Panc1 (cell line): ENCODE measurements at regions not wholly inside any gene's neighbourhood (a gene's known extent, or its start where the extent isn't known, plus 50 kb on each side); places are given as distances from the start of the nearest gene placed in this dataset.

Experiments
- ATAC-seq: fragments of 200-7000 bp; cut with Tn5 transposase; 2 replicates; pipeline ENCODE4 v1.9.1; 2020; ENCODE audit warnings: mild to moderate bottlenecking, moderate library complexity
- BruUV-seq: library from RNA; stranded (reverse); fragments of 400-500 nt; replicated peaks from 2 replicates; lab custom pipeline; 2021; lab: Mats Ljungman, UMichigan
- CTCF ChIA-PET: fragments of 300-600 bp; sonication (Branson Sonifier 250); formaldehyde crosslinking; loops from one replicate; lab custom pipeline; 2022; ENCODE audit warnings: antibody characterized with exemption; lab: Charles Lee
- POLR2A ChIA-PET: fragments of 300-600 bp; sonication (Branson Sonifier 250); formaldehyde crosslinking; loops from one replicate; lab custom pipeline; 2022; ENCODE audit warnings: antibody characterized with exemption; lab: Charles Lee
- DNase-seq: peaks from one replicate; pipeline ENCODE4 v3.0.0-alpha.2; 2010; ENCODE audit warnings: low read depth, low spot score
- H3K27ac ChIP-seq: 2 replicates; pipeline ENCODE4 v1.5.1; 2011; ENCODE audit warnings: mild to moderate bottlenecking, low read length, inconsistent platforms
- H3K27me3 ChIP-seq: fragments of 200-500 bp; sonication (Bioruptor generic); 2 replicates; pipeline ENCODE4 v1.6.0; 2014; ENCODE audit warnings: low read length, inconsistent platforms; ENCODE audit not compliant: control insufficient read depth, insufficient read depth
- H3K36me3 ChIP-seq: fragments of 200-500 bp; sonication (Bioruptor generic); 2 replicates; pipeline ENCODE4 v1.5.1; 2014; ENCODE audit warnings: inconsistent platforms, mild to moderate bottlenecking, low read length, moderate library complexity; ENCODE audit not compliant: control insufficient read depth, insufficient read depth
- H3K4me1 ChIP-seq: 2 replicates; pipeline ENCODE4 v1.5.1; 2011; ENCODE audit warnings: inconsistent platforms, mild to moderate bottlenecking, low read length, moderate library complexity; ENCODE audit not compliant: control insufficient read depth, insufficient read depth
- H3K4me3 ChIP-seq, 2 experiments: 2 replicates each; pipeline ENCODE4 v1.5.1; 2011 to 2012; ENCODE audit warnings: low read depth in 2 of 2, low read length in 2 of 2, mild to moderate bottlenecking in 2 of 2, inconsistent platforms in 1 of 2, moderate library complexity in 1 of 2
- H3K9me3 ChIP-seq: fragments of 200-500 bp; sonication (Bioruptor generic); 2 replicates; pipeline ENCODE4 v1.5.1; 2014; ENCODE audit warnings: low read depth, mild to moderate bottlenecking, inconsistent platforms, low read length, moderate library complexity; ENCODE audit not compliant: control insufficient read depth, insufficient read depth
- POLR2AphosphoS5 ChIP-seq: IDR thresholded peaks from 2 replicates; pipeline ENCODE4 v1.6.1; 2012; ENCODE audit warnings: mild to moderate bottlenecking, low read depth, low read length, moderate library complexity
- SIN3A ChIP-seq: IDR thresholded peaks from 2 replicates; pipeline ENCODE4 v1.6.1; 2012; ENCODE audit warnings: low read depth, mild to moderate bottlenecking, low read length, moderate library complexity, borderline replicate concordance; ENCODE audit not compliant: insufficient read depth
- TCF7L2 ChIP-seq: IDR thresholded peaks from 2 replicates; pipeline ENCODE4 v1.6.1; 2011; ENCODE audit warnings: mild to moderate bottlenecking, low read depth, low read length, inconsistent platforms
- in situ Hi-C: cut with HindIII; loops from 2 replicates; pipeline ENCODE4 v1.10.0; 2016; ENCODE audit warnings: low sequenced_read_pairs, low pct_unique_long_range_greater_than_20kb
- intact Hi-C: fragments of 100-400 bp; cut with micrococcal nuclease; formaldehyde crosslinking; loops from one replicate; pipeline ENCODE4 v1.10.0; 2022; ENCODE audit not compliant: unreplicated experiment
- TF ChIP-seq, protein P1 (sequence below): fragments of 450-650 bp; IDR thresholded peaks from 2 replicates; pipeline ENCODE4 v1.5.1; 2017; ENCODE audit warnings: mild to moderate bottlenecking
- TF ChIP-seq, protein P2 (sequence below), 2 experiments: IDR thresholded peaks; 2 replicates each; pipeline ENCODE4 v1.6.1; 2011 to 2012; ENCODE audit warnings: low read depth in 2 of 2, control low read depth in 1 of 2, low read length in 1 of 2, mild to moderate bottlenecking in 1 of 2, moderate library complexity in 1 of 2; ENCODE audit not compliant: insufficient read depth in 1 of 2

- no peaks in the 10 kb centered on the region for H3K27me3 ChIP-seq
- ATAC-seq (no peak), DNase-seq (no peak)
- no peak overlapping the region for H3K27ac ChIP-seq
- ChIA-PET CTCF (no interaction called here), POLR2A (no interaction called here)
- no peaks in the 10 kb centered on the region for H3K9me3 ChIP-seq
- BruUV-seq, result no TSS peak
- no peaks in the 10 kb centered on the region for H3K36me3 ChIP-seq
- TF ChIP-seq POLR2AphosphoS5, result no peak
- TF ChIP-seq, protein P1, sequence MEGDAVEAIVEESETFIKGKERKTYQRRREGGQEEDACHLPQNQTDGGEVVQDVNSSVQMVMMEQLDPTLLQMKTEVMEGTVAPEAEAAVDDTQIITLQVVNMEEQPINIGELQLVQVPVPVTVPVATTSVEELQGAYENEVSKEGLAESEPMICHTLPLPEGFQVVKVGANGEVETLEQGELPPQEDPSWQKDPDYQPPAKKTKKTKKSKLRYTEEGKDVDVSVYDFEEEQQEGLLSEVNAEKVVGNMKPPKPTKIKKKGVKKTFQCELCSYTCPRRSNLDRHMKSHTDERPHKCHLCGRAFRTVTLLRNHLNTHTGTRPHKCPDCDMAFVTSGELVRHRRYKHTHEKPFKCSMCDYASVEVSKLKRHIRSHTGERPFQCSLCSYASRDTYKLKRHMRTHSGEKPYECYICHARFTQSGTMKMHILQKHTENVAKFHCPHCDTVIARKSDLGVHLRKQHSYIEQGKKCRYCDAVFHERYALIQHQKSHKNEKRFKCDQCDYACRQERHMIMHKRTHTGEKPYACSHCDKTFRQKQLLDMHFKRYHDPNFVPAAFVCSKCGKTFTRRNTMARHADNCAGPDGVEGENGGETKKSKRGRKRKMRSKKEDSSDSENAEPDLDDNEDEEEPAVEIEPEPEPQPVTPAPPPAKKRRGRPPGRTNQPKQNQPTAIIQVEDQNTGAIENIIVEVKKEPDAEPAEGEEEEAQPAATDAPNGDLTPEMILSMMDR, result no peak
- TF ChIP-seq TCF7L2, result no peak
- no peak for TF ChIP-seq SIN3A
- TF ChIP-seq, protein P2, sequence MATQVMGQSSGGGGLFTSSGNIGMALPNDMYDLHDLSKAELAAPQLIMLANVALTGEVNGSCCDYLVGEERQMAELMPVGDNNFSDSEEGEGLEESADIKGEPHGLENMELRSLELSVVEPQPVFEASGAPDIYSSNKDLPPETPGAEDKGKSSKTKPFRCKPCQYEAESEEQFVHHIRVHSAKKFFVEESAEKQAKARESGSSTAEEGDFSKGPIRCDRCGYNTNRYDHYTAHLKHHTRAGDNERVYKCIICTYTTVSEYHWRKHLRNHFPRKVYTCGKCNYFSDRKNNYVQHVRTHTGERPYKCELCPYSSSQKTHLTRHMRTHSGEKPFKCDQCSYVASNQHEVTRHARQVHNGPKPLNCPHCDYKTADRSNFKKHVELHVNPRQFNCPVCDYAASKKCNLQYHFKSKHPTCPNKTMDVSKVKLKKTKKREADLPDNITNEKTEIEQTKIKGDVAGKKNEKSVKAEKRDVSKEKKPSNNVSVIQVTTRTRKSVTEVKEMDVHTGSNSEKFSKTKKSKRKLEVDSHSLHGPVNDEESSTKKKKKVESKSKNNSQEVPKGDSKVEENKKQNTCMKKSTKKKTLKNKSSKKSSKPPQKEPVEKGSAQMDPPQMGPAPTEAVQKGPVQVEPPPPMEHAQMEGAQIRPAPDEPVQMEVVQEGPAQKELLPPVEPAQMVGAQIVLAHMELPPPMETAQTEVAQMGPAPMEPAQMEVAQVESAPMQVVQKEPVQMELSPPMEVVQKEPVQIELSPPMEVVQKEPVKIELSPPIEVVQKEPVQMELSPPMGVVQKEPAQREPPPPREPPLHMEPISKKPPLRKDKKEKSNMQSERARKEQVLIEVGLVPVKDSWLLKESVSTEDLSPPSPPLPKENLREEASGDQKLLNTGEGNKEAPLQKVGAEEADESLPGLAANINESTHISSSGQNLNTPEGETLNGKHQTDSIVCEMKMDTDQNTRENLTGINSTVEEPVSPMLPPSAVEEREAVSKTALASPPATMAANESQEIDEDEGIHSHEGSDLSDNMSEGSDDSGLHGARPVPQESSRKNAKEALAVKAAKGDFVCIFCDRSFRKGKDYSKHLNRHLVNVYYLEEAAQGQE (IDR thresholded peaks at IDR 0.05; ENCODE audit: insufficient read depth in 1 of 2, low read depth in 2 of 2, low read length in 1 of 2), result no peak
- no peaks in the 10 kb centered on the region for H3K4me1 ChIP-seq
- intact Hi-C loops (no loop called here), in situ Hi-C loops (no loop called here)
- no peak overlapping the region for H3K4me3 ChIP-seq
Measured at GRCh38 chr14:29271669-29272068, 505.1 kb downstream of the FOXG1 start.

GRCh38 chr14:29273513-29273912 lies 506.9 kb downstream of the FOXG1 start:
- ATAC-seq (no peak), DNase-seq (no peak)
- TF ChIP-seq, protein P1, result no peak
- TF ChIP-seq TCF7L2 (no peak), POLR2AphosphoS5 (no peak), SIN3A (no peak)
- TF ChIP-seq, protein P2 (IDR thresholded peaks at IDR 0.05; ENCODE audit: insufficient read depth in 1 of 2, low read depth in 2 of 2, low read length in 1 of 2), result no peak
- intact Hi-C loops, result no loop called here
- BruUV-seq, result no TSS peak
- H3K4me3 ChIP-seq, result no peak overlapping the region
- no peaks in the 10 kb centered on the region for H3K27me3 ChIP-seq
- H3K9me3 ChIP-seq, result no peaks in the 10 kb centered on the region
- CTCF ChIA-PET, result no interaction called here
- H3K27ac ChIP-seq, result no peak overlapping the region
- POLR2A ChIA-PET, result no interaction called here
- in situ Hi-C loops, result no loop called here
- no peaks in the 10 kb centered on the region for H3K36me3 ChIP-seq
- no peaks in the 10 kb centered on the region for H3K4me1 ChIP-seq
